HG03354 (cell line): ENCODE measurements at regions not wholly inside any gene's neighbourhood (a gene's known extent, or its start where the extent isn't known, plus 50 kb on each side); places are given as distances from the start of the nearest gene placed in this dataset.
A peak's percentile ranks its signal among the peaks of the same experiment; 100 is the strongest.
"Not testable (repeated sequence)": the region's sequence is repeated elsewhere in the genome, so short reads cannot be mapped to it uniquely, and the experiment has no call there.

Source experiments
- ATAC-seq: cut with Tn5 transposase; IDR thresholded peaks from one replicate; pipeline ENCODE4 v1.9.1; 2021; ENCODE audit warnings: mild to moderate bottlenecking; ENCODE audit not compliant: unreplicated experiment, poor library complexity, severe bottlenecking

- ATAC-seq, result no peak
Measured at GRCh38 chr3:191148131-191148530, 50.9 kb upstream of the OSTN start.

DNA sequence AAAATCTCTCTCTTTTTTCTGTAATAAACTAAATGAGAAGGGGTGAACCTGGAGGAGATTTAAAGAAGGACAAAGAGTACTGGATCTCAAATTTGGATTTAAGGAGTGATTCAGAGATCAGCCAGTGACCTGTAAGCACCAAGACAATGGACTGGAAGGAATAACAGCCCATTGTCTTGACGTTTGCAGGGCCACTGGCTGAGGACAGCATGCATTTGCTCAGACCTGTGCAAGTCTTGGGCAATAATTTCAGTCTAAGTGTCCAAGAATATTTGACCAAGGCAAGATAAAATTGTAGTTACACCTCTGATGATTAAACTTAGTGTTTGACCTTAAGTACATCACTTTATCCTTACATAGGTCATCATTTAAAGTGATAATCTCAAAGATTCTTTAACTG lies 55.8 kb upstream of the OSTN start:
- no peak for ATAC-seq

DNA sequence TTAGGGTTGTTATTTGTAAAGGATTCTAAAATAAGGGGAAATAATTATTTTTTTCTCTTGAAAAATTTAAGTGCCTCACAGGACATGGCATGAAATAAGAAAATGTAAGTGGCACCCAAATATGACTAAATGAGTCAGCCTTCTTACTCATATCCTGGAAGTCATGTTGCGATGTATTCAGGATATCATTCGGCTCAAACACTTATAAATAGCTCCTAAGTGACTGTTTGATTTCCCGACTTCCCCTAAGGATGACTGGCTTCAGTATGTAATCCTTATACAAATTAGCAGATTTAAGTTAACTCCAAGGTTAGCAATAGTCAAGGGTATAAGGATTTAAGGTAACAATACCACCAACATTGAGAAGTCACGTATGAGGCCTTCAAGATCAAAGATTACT lies 57.3 kb upstream of the OSTN start:
- no peak for ATAC-seq

DNA sequence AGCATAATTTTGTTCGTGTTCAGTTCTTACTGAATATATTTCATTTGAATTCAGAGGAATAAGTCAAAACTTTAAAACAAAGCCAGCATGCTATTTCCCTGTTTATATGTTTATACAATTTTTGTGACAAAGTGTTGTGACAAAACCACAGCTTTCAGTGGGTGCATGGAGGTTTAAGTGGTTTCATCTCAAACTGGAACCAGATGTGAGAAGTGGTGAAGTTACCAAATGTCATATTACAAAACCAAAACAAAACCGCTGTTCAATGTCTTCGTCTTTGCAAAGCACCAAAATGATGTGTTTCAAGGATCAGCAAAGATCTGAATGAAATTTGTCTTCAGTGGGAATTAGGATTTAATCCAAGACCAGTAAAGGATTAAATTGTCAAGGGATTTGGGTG lies 59.3 kb upstream of the OSTN start:
- peak; percentile 56 for ATAC-seq

DNA sequence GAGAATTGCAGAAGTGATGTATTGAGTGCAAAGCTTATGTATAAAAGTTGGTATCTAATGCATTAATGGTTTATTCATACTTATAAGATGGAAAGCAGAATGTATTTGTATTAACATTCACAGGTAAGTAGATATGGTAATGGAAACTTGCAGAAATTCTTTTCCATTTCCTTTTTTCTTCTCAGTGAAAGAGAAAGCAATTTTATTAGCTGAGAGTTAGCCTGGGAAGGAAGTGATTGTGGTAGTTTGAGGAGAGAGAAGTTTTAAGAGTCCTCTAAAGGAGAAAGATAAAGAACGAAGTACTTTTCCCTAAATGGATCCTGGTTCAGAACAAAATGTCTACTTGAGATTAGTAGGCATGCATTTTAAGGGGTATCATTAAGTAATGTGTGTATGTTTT lies 60.1 kb upstream of the OSTN start:
- peak; percentile 38 for ATAC-seq

DNA sequence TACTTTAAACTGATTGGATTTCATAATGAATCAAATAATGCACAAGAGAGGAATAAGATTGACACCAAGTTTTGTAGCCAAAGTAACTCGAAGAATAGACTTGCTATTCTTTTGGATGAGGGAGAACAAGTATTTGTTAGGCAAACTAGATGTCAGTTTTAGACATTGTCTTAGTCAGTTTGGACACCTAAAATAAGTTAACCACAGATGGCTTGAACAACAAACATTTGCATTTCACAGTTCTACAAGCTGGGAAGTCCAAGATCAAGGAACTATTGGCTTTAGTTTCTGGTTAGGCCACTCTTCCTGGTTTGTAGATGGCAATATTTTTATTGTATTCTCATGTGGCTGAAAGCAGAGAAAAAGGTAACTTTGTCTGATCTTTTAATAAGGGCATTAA lies 61.3 kb upstream of the OSTN start:
- no peak for ATAC-seq

GRCh38 chr3:191136347-191136746 lies 62.7 kb upstream of the OSTN start:
- ATAC-seq, result no peak

DNA sequence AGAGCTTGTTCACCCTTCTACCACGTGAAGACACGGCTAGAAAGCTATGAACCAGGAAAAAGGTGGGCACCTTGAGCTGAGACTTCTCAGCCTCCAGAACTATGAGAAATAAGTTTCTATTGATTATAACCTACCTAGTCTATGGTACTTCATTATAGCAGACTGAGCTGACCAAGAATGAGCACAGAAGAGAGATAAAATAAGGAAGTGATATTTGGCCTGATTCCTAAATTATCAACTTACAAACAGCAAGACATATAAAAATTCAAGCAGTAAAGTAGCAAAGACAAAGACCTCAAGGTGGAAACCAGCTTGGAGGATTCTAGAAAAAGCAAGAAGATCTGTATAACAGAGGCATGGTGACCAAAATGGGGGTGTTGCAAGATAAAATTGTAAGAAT lies 63.9 kb upstream of the OSTN start:
- ATAC-seq, result peak; percentile 26

DNA sequence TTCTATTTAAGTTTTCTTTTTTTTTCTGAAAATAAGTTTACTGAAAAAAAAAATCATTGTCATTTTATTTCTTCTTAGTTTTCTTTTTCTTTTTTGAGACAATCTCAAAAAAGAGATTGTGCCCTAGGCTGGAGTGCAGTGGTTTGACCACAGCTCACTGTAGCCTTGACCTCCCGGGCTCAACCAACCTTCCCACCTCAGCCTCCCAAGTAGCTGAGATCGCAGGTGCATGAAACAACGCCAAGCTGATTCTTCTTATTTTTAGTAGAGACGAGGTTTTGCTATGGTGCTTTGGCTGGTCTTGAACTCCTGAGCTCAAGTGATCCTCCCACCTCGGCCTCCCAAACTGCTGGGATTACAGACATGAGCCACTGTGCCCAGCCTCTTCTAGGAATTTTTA lies 65.7 kb upstream of the OSTN start:
- no peak for ATAC-seq

DNA sequence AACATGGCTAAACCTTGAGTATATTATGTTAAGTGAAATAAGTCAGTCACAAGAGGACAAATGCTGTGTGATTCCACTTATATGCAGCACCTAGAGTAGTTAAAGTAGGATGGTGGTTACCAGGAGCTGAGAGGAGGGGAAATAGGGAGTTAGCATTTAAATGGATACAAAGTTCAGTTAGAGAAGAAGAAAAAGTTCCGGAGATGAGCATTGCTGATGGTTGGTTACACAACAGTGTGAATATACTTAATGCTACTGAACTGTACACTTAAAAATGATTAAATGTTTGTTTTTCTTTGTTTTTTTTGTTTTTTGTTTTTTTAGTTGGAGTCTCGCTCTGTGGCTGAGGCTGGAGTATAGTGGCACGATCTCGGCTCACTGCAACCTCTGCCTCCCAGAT lies 67.7 kb upstream of the OSTN start:
- ATAC-seq, result no peak

DNA sequence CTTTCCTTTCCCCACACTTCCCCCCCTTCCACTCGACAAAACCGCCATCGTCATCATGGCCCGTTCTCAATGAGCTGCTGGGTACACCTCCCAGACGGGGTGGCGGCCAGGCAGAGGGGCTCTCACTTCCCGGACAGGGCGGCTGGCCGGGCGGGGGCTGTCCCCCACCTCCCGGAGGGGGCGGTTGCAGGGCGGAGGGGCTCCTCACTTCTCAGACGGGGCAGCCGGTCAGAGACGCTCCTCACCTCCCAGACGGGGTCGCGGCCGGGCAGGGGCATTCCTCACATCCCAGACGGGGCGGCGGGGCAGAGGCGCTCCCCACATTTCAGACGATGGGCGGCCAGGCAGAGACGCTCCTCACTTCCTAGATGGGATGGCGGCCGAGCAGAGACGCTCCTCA lies 74.2 kb upstream of the OSTN start:
- not testable (repeated sequence) for ATAC-seq

DNA sequence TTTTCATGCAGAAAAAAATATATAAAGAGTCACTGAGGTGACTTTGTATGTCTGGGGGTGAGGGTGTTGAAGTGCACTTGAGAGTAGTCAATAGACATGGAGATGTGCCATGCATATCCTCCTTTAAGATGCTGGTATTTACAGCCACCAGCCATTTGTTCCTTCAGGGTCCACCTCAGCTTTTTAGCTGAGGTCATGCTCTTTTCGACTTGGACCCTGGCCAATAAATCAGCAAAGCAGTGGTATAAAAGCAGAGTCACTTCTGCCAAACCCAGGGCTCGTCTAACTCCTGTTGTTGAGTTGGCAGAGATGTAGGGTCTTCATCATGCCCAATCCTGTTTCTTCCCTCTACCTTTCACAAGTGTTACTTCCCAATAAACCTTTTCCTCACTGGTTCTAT lies 75.1 kb upstream of the OSTN start:
- ATAC-seq, result no peak

DNA sequence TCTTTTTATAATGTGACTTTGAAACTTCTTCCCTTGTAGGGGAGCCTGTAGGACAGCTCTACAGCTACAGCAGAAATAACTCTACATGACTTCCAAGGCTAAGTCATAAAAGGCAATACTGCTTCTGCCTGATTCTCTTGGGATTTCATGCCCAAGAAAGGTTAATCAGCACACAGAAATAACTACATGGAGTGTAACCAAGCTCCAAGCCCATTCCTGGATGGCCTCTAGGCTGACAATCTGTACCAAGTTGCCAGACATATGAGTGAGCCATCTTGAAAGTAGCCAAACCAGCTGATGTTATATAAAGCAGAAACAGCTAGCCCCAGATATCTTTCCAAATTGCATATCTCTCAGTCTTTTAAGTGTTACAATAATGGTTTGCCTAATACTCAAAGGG lies 75.8 kb upstream of the OSTN start:
- ATAC-seq, result no peak

DNA sequence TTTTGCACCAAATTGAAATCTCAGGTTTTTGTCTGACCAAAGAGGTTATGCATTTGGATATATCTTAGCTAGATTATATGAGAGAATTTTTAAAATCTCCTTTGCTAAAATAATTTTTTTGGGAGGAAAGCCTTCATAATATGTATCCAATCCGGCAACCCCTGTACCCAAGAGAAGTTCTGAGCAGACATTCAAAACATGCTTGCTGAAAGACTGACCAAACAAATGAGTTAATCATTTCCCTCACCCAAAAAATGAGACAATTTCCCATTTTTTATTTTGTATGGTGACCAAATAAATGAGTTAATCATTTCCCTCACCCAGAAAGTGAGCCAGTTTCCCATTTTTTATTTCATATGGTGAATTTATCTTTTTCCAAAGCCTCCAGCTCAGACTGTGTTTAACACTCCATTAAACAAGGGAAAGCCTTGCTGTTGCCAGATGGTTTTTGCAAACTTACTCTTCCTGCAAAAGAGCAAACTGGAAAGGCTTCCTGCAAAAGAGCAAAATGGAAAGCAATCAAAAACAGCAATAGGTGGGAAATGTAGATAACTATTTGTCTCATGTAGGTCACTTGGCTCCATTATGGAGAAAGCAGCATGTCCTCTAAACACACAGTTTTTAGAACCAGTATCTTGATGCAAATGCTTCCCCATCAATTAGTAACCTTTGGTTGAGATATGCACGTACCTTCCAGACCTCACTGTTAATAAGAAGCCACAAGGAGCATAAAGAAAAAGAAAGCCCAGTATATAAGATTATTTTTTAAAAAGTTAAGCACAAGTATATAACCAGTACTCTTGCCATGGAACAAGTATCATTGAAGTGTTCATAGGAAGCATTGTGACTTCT lies 78.4 kb upstream of the OSTN start:
- ATAC-seq, result peak; percentile 94

DNA sequence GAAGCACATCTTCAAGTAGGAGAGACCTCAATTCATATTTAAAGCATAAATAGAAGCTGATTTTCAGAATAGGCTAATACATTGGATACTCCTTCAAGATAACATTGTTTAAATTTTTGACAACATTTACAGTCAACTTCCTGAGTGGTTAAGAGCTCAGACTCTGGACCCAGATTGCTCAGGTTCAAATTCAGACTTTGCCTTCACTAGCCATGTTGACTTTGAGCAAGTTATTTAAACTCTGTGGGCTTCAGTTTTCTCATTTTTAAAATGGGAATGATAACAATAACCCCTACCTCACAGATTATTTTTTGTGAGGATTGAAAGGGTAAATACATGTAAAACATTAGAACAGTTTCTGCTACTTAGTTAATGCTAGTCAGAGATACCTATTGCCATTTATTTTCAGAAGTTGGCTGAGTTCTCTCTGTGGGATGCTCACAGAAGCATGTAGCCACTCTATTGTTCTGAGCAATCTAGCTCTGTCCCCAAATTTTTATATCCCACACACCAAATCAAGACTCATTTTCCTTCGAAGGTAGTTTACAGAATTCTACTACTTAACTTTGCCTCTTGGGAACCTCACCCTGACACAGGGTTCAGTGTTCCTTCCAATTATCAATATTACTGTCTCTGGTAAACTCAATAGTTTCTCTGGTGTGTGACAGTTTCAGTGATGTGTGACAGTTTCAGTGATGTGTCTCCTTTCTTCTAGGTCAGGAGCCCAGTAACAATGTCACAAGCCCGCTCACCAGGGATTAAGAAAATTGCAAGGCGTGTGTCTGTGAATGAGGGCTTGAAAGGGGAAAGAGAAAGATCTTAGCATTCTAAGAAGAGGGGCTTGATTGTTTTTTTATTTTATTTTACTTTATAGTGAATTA lies 79.4 kb upstream of the OSTN start:
- peak; percentile 73 for ATAC-seq

DNA sequence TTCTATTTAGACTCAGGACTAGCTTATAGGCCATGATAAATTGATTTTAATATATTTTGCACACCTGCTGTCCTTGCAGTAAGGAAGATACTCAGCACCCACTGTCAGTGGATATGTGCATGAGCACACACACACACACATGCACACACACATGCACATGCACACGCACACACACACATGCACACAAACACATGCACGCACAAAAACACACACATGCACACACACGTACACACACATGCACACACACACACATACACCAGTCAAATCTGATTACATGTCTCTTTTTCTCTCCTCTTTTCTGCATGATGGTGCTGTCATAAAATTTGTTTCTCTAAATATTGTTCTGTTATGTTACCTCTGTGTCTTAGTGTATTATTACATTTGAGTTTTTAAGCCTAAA lies 87.3 kb upstream of the OSTN start:
- ATAC-seq, result no peak

- peak; percentile 93 for ATAC-seq
Measured at GRCh38 chr3:191105418-191105817, 93.6 kb upstream of the OSTN start.

DNA sequence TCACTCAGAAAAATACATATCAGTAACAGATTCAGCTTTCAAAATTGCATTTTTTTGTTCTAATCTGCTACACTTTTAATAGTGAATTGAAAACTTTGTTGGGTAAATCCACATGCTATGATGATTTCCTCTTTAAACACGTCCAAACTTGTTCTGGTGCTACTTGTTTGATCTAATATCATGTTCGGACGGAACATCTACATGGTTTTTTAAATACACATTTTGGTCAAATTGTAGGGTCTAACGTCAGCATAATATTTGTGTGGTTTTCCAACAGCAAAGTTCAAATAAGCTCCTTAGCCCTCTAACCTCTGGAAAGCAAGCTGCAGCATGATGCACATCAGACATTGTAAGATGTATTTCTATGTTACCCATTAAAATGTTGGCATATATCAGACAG lies 98.5 kb upstream of the OSTN start:
- no peak for ATAC-seq

- no peak for ATAC-seq
Measured at GRCh38 chr3:191094057-191094845, 104.8 kb upstream of the OSTN start.

- no peak for ATAC-seq
Measured at GRCh38 chr3:191087391-191087790, 111.7 kb upstream of the OSTN start.
